GM18873 (cell line): ENCODE measurements at regions not wholly inside any gene's neighbourhood (a gene's known extent, or its start where the extent isn't known, plus 50 kb on each side); places are given as distances from the start of the nearest gene placed in this dataset.
"Not testable (repeated sequence)": the region's sequence is repeated elsewhere in the genome, so short reads cannot be mapped to it uniquely, and the experiment has no call there.

Source experiments
- ATAC-seq: cut with Tn5 transposase; IDR thresholded peaks from one replicate; pipeline ENCODE4 v1.9.1; 2021; ENCODE audit warnings: mild to moderate bottlenecking, moderate library complexity, moderate number of reproducible peaks; ENCODE audit not compliant: unreplicated experiment, low FRiP score

- no peak for ATAC-seq
These were observed 260.0 kb upstream of the NRXN1 start for GRCh38 chr2:51291762-51292551.

GRCh38 chr2:51290725-51291124 lies 258.8 kb upstream of the NRXN1 start:
- ATAC-seq: no peak

GRCh38 chr2:51289045-51289444 lies 257.1 kb upstream of the NRXN1 start:
- ATAC-seq: no peak

DNA sequence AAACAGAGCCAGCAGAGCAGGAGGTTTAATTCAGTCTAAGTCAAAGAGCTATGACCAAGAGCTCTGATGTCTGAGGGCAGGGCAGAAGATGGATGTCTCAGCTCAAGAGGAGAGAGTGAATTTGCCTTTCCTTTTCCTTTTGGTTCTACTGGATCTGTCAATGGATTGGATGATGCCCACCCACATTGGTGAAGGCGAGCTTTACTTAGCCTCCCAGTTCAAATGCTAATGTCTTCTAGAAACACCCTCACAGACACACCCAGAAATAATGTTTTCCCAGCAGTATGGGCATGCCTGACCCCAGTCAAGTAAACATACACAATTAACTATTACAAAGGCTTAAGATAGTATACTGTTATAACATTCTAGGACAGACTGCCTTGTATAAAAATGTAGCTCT lies 236.3 kb upstream of the NRXN1 start:
- no peak for ATAC-seq

DNA sequence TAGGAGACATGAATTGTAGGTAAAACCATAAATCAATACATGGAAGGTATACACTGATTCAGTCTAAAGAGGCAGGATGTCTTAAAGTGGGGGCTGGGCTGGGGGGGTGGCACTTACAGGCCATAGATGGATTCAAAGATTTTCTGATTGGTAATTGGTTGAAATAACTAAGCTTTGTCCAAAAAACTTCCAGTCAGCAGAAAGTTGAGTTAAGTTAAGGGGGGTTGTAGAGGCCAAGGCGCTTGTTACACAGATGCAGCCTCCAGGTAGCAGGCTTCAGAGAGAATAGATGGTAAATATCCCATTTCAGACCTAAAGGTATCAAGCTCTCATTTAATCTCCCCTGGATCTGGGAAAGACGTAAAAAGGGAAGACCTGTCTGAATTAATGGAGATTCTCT lies 233.6 kb upstream of the NRXN1 start:
- no peak for ATAC-seq

DNA sequence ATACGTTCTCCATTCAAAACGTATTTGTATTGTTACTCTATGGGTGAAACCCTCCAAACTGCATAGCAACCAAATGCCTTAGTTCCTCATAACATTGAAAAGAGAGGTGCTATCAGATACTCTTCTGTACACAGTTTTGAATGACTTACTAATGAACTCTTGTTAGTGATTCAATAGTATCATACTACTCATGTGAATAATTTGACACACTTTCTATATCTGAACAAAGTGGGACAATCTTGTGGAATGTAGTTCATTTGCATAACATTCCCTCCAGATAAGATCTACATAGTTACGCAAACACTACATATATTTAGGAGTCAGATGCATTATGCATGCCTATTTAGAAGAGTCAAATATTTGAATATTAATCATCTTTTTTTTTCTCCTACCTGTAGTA lies 232.0 kb upstream of the NRXN1 start:
- no peak for ATAC-seq

GRCh38 chr2:51263101-51263500 lies 231.2 kb upstream of the NRXN1 start:
- not testable (repeated sequence) for ATAC-seq

DNA sequence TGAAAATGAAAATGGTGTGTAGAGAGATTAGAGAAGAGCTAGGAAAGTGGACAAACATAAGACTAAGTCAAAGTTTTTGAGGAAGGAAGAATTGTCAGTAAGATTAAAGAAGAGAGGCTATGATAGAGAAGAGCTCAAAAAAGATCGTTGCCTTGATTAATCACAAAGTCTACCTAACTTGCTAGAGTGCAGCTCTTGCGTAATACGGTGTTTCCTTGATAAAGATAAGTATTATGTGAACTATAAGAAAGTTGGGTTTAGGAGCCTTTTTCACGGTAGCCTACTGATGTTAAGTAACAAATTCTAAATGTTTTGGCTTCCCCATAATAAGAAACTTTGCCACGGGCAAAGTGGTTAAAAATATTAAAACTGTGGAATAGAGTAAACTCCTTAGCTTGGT lies 226.4 kb upstream of the NRXN1 start:
- ATAC-seq: no peak

DNA sequence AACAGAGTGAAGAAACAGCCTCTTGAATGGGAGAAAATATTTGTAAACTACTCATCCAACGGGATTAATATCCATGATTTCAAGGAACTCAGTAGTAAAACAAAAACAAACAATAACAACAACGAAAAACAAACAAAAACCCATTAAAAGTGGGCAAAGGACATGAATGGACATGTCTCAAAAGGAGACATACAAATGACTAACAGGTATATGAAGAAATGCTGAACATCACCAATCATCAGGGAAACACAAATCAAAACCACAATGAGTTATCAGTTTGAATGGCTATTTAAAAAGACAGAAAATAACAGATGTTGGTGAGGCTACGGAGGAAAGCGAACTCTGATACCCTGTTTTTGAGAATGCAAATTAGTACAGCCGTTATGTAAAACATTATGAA lies 224.8 kb upstream of the NRXN1 start:
- no peak for ATAC-seq

DNA sequence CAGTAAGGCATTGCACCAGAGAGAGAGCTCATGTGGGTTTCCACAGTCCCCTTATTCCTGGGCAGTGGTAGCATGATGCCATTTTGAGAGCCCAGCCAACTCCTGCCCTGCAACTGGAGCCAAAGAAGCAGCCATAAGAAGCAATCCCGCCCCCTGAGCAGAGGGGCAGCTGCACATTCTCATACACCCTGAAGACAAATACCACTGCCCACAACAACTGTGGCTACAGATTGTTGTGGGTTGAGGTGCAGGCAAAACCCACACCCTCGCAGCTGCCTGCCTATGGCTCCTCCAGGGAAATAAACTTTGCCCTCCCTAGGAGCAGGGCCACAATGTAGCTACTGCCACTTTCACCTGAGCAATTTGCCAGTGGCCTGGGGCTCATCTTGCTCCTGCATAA lies 219.4 kb upstream of the NRXN1 start:
- no peak for ATAC-seq

- no peak for ATAC-seq
These were observed 215.4 kb upstream of the NRXN1 start for GRCh38 chr2:51247252-51247805.

GRCh38 chr2:51243892-51244535 lies 212.1 kb upstream of the NRXN1 start:
- no peak for ATAC-seq

GRCh38 chr2:51237626-51238271 lies 205.8 kb upstream of the NRXN1 start:
- no peak for ATAC-seq

DNA sequence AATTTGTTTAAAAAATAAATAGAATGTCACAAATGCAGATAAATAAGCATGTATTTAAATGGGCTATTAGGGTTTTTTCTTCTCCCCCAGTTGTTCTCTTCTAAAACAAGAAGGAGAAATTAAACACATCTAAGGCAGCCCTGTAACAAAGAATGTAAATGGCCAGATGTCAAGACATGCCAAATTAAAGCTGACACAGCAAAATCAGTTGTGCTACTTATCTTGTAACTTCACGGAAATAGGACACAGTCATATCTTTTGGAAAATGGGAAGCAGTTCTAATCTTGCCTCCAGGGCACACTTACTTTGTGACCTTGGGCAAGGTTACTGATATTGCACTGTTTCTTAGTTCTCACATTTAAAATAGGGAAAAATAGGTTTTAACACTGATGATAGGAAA lies 200.1 kb upstream of the NRXN1 start:
- no peak for ATAC-seq

- no peak for ATAC-seq
These were observed 199.1 kb upstream of the NRXN1 start for GRCh38 chr2:51231071-51231470.

- ATAC-seq: no peak
These were observed 193.4 kb upstream of the NRXN1 start for GRCh38 chr2:51225377-51225776.

GRCh38 chr2:51224790-51225189 lies 192.9 kb upstream of the NRXN1 start:
- ATAC-seq: no peak

DNA sequence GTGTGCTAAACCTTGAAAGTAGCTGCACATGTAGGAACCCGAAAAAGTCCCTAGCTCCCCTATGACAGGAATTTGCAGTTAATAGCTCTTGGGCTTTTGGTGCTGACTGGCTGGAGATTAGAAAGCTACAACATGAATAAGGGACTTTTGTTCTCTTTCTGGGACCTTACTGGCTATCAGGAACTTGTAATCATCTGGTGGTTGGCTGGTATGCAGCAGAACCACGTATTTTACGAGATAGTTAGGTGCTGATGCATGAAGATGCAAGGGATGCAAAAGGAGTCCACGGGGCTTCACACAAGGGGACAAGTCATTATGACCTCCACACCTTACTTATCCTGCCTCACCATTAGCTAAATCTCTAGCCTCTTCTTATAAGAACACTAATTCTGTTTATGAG lies 190.2 kb upstream of the NRXN1 start:
- no peak for ATAC-seq

DNA sequence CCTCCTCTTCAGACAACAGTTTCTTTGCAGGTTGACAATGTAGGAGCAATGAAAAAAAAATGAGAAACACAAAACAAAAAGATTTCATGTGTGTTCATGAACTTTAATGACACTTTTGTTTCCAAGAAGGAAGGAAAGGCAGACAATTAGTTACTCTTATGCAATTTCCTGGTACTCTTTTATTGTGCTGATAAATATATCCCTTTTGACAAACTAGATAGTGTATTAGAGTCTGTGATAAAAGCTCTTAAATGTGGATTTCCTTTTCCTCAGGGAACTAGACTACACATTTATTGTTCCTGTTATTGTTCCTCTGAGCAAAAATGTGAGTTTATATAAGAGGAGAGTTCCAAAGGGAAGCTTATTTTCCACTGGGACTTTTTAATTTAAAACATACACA lies 188.7 kb upstream of the NRXN1 start:
- no peak for ATAC-seq

GRCh38 chr2:51220080-51220479 lies 188.1 kb upstream of the NRXN1 start:
- ATAC-seq: no peak

DNA sequence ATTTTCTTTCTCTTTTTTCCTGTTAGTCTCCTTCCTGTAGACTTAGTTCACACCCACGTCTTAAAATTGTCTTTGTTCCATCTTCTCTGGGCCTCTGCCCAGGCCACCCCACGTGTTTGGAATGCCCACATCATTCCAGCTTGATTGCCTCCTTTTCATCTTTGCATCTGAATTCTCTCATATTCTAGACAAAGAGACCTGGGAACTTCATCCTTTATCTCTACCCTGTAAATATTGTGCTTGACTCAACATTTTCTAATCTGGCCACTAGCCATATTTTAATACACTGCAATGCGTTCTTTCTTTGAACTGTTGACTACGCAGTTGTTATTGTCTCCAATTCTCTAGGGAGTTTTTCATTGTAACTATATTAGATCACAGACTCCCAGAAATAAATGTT lies 187.5 kb upstream of the NRXN1 start:
- no peak for ATAC-seq
